ENCODE measurements at regions not wholly inside any gene's neighbourhood (a gene's known extent, or its start where the extent isn't known, plus 50 kb on each side); places are given as distances from the start of the nearest gene placed in this dataset.

DNA sequence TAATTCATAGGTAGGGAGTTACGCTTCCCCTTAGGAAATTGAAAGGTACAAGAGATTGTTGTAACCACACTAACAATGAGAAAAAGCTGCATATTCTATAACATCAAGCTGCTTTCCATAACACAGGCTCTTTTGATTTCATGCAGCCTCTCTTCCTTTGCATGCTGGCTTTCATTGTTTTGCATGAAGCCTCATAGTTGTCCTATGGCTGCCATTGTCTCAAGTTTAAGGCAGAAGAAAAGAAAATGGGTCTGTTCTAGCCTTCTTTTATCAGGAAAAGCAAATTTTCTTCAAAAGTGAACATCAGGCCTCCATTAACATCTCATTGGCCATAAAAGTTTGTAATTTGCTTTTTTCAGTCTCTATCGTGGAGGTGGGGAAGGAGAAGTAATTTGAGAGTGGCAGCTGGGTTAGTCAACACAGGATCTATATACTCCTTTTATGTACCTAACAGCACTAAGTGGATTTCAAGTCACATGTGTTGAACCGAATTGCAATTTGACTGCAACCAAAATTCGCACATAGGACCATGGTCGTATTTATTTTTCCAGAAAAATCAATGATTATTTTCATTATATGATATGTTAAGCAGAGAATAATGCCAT is 248.5 kb upstream of the RND3 start:
- no peak overlapping the region for H3K4me3 ChIP-seq (replicated peaks; ENCODE audit: insufficient read depth, low read length)

GRCh38 chr2:150733051-150733618 is 245.7 kb upstream of the RND3 start:
- Histone ChIP-seq H3K27me3 (ENCODE audit: insufficient read depth, poor library complexity, severe bottlenecking) (no peaks in the 10 kb centered on the region), H3K27ac (replicated peaks) (no peak overlapping the region), H3K4me3 (replicated peaks; ENCODE audit: insufficient read depth, low read length) (no peak overlapping the region)
- no peak for DNase-seq (ENCODE audit: low read depth in 1 of 2, low spot score in 1 of 2)
- TF ChIP-seq CTCF (IDR thresholded peaks at IDR 0.05; ENCODE audit: insufficient read depth, low read length) (no peak), GABPA (IDR thresholded peaks at IDR 0.05; ENCODE audit: low read depth) (no peak), POLR2AphosphoS5 (IDR thresholded peaks at IDR 0.05; ENCODE audit: low read depth) (no peak)

More for the DNA sequence above, 248.5 kb upstream of the RND3 start:
- no peak for DNase-seq (ENCODE audit: low read depth in 1 of 2, low spot score in 1 of 2)
- no peak overlapping the region for H3K27ac ChIP-seq (replicated peaks)
- TF ChIP-seq POLR2AphosphoS5 (IDR thresholded peaks at IDR 0.05; ENCODE audit: low read depth) (no peak), SPI1 (IDR thresholded peaks at IDR 0.05; ENCODE audit: borderline replicate concordance, low read depth) (no peak), REST (IDR thresholded peaks at IDR 0.05; ENCODE audit: insufficient replicate concordance, low read depth) (no peak), CTCF (IDR thresholded peaks at IDR 0.05; ENCODE audit: insufficient read depth, low read length) (no peak), GABPA (IDR thresholded peaks at IDR 0.05; ENCODE audit: low read depth) (no peak)
- no peaks in the 10 kb centered on the region for H3K27me3 ChIP-seq (ENCODE audit: insufficient read depth, poor library complexity, severe bottlenecking)

GRCh38 chr2:150732491-150732890 is 245.0 kb upstream of the RND3 start:
- no peak for DNase-seq (ENCODE audit: low read depth in 1 of 2, low spot score in 1 of 2)
- no peak overlapping the region for H3K27ac ChIP-seq (replicated peaks)
- no peaks in the 10 kb centered on the region for H3K27me3 ChIP-seq (ENCODE audit: insufficient read depth, poor library complexity, severe bottlenecking)
- no peak for TF ChIP-seq POLR2AphosphoS5 (IDR thresholded peaks at IDR 0.05; ENCODE audit: low read depth)
- TF ChIP-seq SPI1 (IDR thresholded peaks at IDR 0.05; ENCODE audit: borderline replicate concordance, low read depth), result no peak
- TF ChIP-seq CTCF (IDR thresholded peaks at IDR 0.05; ENCODE audit: insufficient read depth, low read length), result no peak
- no peak for TF ChIP-seq REST (IDR thresholded peaks at IDR 0.05; ENCODE audit: insufficient replicate concordance, low read depth)
- TF ChIP-seq GABPA (IDR thresholded peaks at IDR 0.05; ENCODE audit: low read depth), result no peak
- H3K4me3 ChIP-seq (replicated peaks; ENCODE audit: insufficient read depth, low read length), result no peak overlapping the region

DNA sequence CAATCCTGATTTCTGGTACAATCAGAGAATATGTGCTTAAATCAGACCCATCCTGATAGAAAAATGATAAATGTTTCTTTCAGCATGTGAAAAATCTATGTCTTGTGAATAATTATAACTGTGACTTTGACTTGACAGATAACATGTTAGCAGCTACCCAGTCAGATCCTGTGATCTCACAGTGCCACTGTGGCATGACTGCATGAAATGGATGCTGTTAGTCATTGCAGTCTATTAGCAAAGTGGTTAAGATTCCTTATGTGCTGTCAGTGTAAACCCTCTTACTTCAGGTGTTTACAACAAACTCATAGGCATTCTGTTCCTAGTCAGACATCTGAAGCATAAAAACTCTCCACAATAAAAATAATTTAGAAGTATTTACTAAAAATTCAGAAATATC is 244.6 kb upstream of the RND3 start:
- Histone ChIP-seq H3K4me3 (replicated peaks; ENCODE audit: insufficient read depth, low read length) (no peak overlapping the region), H3K27ac (replicated peaks) (no peak overlapping the region), H3K27me3 (ENCODE audit: insufficient read depth, poor library complexity, severe bottlenecking) (no peaks in the 10 kb centered on the region)
- no peak for DNase-seq (ENCODE audit: low read depth in 1 of 2, low spot score in 1 of 2)
- TF ChIP-seq REST (IDR thresholded peaks at IDR 0.05; ENCODE audit: insufficient replicate concordance, low read depth), result no peak
- no peak for TF ChIP-seq SPI1 (IDR thresholded peaks at IDR 0.05; ENCODE audit: borderline replicate concordance, low read depth)
- TF ChIP-seq GABPA (IDR thresholded peaks at IDR 0.05; ENCODE audit: low read depth), result no peak
- TF ChIP-seq POLR2AphosphoS5 (IDR thresholded peaks at IDR 0.05; ENCODE audit: low read depth), result no peak
- TF ChIP-seq CTCF (IDR thresholded peaks at IDR 0.05; ENCODE audit: insufficient read depth, low read length), result no peak
